Inferior parietal cortex (tissue), 1 donor: ENCODE measurements at regions not wholly inside any gene's neighbourhood (a gene's known extent, or its start where the extent isn't known, plus 50 kb on each side); places are given as distances from the start of the nearest gene placed in this dataset.

Experiments used
- DNase-seq: peaks from one replicate; pipeline ENCODE4 v3.0.0-alpha.2; 2016; ENCODE audit errors: extremely low spot score

DNA sequence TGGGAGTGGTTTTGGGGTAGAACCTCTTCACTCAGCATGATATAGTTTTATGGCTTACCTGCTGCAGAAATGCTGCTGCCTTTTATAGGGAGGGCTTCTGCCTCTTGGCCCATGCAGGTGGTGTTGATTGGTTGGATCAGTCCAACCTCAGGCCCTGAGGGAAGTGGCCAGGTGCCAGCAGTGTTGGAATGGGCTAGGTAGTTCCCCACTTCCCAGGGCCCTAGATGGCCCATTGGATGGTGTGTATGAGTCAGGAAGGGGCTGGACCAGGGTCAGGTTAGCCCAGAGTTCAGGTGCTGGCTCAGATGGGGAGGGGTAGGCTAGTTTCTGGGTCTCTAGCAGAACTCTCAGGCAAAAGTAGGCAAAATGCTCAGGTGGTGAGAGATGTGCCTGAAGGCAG lies 455.5 kb downstream of the CCSER2 start:
- no peak for DNase-seq

DNA sequence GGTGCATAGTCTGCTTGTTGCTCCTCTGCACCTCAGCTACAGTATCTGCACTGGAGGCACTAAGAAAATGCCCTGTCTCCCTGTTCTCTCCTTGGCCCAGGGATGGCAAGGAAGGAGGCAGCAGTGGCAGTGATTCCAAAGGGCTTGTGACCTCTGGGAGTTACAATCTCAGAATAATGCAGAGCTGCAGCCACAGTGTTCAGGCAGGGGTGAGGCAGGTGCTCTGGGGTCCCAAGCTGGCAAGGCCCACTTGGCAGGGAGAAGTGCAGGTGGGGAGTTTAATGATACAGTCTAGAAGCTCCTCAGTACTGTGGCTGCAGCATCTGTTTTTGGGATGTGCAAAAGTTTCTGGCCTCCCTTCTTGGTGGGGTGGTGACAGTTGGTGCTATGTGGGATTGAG lies 456.4 kb downstream of the CCSER2 start:
- no peak for DNase-seq

DNA sequence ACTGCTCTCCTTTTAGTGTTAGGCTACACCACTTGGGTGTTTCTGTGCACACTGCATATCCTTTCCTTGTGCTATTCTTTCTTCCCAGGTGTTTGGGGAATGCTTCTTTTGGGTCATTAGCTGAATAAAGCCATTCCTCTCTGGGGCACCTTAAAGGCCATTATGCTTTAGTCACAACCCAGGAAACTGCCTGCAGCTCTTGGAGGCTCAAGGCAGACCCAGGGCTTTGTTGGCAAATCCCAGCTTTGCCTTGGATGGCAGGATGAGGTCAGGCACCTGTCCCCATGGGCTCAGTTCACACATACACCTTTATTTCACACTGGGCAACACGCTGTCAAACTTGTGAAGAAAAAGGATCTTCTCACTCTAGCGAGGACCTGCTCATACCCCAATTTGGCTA lies 460.6 kb downstream of the CCSER2 start:
- DNase-seq = no peak

DNA sequence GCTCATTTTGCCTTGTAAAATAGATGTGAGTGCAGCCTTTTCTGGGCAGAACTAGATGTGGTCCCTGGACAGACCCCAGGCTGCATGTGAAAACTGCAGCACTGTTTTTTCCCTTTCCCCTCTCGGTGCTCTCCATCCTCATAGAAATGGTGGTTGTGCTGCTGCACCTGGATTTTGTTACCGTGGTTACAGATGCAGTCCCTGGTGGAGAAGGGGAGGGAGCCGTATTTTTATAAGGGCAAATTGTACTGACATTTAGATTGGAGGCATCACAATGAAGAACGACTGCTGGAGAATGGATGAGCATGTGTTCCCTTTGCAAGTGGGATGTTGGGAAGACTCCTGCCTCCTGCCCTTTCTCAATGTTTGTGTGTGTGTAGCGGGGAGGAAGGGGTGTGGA lies 469.9 kb downstream of the CCSER2 start:
- DNase-seq = no peak

- no peak for DNase-seq
These were observed 472.8 kb downstream of the CCSER2 start for GRCh38 chr10:84801156-84801555.

GRCh38 chr10:84801916-84802315 lies 473.5 kb downstream of the CCSER2 start:
- DNase-seq = no peak

- DNase-seq = no peak
These were observed 476.8 kb downstream of the CCSER2 start for GRCh38 chr10:84805149-84805548.

DNA sequence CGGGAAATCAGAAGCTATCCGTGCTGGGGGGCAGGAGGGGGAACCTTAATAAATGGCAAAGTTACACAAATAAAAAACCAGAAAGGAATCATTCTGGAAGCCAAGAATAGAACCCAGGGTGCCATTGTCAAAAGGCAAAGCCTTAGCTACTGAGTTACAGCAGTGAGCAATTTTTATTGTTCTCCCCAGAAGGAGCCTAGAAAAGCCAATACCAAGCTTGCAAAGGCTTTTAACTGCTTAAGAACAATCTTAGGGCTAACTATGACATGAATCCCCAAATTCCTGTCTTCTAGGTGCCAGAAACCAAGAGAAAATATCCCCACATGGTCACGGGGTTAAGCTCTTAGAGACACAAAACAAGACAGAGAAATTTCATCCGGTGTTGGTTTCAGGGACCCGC lies 482.7 kb downstream of the CCSER2 start:
- DNase-seq = no peak

DNA sequence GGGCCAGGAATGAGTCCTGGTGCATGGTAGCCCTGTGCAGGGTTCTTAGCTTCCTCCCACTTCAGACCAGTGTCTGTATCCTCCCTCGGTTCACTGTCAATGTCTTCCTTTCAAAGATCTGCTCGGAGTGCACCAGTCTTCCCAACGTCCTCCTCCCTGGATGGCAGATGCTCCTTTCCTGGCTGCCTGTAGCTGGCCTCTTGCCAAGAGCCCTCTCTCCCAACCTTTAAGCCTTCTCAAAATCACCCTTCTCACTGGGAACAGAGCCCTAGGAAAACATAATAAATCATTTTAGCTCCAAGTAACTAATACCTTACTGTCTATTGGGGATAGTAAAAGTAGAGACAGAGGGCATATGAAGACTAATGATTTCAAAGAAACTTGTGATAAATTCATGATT lies 490.6 kb downstream of the CCSER2 start:
- no peak for DNase-seq

- DNase-seq = peak; percentile 18
These were observed 491.7 kb downstream of the CCSER2 start for GRCh38 chr10:84820120-84820519.

- no peak for DNase-seq
These were observed 492.2 kb downstream of the CCSER2 start for GRCh38 chr10:84820596-84820995.

- DNase-seq = no peak
These were observed 494.7 kb downstream of the CCSER2 start for GRCh38 chr10:84822931-84823630.

DNA sequence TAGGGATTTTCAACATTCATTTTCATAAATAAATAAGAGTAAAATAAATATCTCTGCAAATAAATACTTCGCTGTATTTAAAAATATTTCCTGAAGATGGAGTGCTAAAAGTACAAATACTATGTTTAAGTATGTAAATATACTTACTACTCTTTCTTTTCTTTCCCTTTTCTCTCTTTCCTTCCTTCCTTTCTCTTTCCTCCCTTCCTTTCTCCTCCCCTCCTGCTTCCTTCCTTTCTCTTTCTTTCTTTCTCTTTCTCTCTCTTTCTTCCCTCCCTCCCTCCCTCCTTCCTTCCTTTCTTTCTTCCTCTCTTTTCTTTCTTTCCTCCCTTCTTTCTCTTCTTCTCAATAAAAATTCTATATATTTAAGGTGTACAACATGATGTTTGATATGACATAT lies 496.1 kb downstream of the CCSER2 start:
- no peak for DNase-seq

DNA sequence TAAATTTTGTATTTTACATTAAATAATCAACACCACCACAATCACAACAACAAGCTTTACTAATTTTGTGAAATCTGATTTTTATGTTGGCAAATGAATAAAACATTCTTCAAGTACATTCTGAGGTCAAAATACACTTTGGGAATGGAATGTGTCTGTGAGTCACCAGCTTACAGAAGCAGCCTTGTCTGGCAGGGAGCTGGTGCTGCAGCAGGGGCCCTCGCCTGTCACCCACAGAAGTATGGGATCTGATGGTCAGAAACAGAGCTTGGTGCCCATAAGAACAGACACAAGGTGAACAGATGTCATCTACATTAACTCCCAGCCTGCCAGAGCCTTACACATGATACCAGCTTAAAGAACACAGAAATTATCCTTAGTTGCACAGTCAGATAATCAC lies 496.9 kb downstream of the CCSER2 start:
- no peak for DNase-seq

DNA sequence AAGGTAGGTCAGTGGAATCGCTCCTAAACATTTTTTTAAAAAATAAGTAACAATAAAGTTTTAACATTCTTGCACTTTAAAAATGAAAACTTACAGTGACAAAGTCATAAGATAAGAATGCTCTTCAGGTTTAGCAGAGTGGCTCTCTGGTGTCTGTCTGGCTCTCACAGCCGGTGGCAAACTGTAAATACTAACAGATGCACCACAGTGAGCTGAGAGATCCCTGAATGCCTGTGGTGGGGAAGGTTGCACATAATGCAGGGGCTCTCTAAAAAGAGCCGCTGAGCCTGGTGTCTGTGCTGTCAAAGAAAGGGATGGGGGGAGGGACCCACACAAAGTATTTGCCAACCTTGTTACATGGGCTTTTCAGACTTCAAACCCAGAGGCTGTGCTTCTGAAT lies 498.3 kb downstream of the CCSER2 start:
- DNase-seq = no peak

DNA sequence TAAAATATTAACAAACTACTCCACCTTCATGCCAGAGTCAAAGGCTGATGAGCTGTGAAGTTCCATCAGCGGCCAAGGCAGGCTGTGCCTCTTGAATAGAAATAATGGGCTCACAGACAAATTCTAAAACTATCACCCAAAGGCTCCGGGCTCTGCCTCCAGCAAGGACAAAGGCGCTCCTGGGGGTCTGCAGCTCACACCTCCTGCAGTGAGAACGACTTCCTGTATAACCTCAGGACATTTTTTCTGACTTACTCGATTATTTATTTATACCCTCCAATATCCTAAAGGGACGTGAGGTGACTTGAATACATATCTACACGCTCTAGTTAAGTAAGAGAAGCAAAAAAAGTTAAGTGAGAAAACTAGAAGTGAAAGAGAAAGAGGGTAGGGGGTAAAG lies 500.7 kb downstream of the CCSER2 start:
- DNase-seq = no peak

DNA sequence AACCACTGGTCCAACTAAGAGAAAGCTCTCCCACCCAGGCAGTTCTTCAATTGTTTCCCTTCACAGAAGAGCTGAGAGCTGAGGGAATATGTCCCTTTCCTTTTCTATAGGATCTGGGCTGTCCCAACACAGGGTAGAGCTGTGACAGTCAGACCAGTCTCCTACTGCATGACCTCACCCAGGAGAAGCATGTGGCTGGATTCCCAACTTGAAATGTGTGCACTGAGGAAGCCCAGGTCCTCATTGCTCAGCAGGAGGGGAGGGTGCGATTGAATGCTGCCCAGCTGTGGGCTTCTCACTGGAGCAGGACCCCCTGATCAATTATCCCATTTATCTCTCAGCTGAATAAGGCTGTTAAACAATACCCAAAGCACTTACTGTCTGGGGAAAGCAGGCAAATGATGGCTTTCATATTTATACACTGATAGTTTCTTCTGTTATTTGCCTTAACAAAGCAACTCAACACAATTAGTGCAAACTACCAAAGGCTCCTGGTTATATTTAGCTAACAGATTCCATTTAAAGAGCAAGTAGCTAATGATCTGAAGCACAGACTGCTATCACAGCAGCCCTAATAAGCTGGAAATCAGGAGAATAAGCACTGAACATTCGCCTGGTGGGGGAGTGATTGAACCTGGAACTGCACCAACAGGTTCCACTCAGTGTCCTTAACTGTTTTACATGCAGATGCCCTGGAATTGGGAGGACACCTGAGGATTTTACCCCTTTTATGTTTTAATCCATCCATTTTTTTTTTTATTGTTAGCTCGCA lies 508.8 kb downstream of the CCSER2 start:
- DNase-seq = no peak

GRCh38 chr10:84837877-84838276 lies 509.5 kb downstream of the CCSER2 start:
- no peak for DNase-seq

DNA sequence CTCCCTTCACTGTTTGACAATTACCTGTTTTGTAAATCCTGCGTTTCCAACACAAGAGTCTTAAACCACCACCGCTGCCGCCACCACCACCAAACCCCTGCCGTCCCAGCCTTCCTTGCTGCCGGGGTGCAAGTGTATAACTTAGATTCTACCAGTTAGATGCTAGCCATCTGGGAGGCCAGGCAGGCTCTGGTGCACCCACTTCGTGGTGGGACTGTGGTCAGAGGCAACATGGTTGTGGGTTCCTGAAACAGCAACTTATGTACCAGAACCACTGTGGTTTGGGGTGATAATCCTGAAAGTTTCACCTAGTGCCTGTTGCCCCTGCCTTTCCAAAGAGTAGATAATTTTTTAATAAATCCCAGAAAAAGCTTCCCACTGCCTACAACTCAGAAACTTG lies 510.5 kb downstream of the CCSER2 start:
- no peak for DNase-seq

- no peak for DNase-seq
These were observed 514.2 kb downstream of the CCSER2 start for GRCh38 chr10:84842593-84842992.

DNA sequence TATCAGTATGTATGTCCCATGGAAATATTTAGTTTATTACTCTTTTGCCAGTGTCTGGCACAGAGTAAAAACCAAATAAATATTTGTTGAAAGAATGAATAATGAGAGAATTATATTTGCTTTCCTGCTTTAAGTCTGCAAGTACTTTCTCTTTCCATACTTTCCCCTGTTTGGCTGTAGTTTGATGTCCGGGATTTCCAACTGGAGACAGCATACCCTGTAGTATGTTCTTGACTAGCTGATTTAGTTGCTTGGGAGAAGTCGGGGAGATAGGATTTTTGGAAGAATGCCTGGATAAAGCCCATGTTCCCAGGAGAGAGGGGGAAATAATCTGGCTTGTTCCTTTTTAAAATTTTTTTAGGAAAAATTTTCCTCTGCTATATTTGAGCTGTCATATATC lies 516.1 kb downstream of the CCSER2 start:
- no peak for DNase-seq

GRCh38 chr10:84845628-84846261 lies 517.4 kb downstream of the CCSER2 start:
- peak; percentile 25 for DNase-seq
